Activated T-helper 1 cell treated with Interleukin-2 at 50 U/mL for 16 hours (primary cell): ENCODE measurements at regions not wholly inside any gene's neighbourhood (a gene's known extent, or its start where the extent isn't known, plus 50 kb on each side); places are given as distances from the start of the nearest gene placed in this dataset.

Experiments
- DNase-seq: peaks from one replicate; pipeline ENCODE4 v3.0.0-alpha.2; 2020; ENCODE audit warnings: low read depth

GRCh38 chr12:12016284-12017100 lies 54.2 kb upstream of the BCL2L14 start:
- DNase-seq, result no peak

- DNase-seq, result no peak
Measured at GRCh38 chr12:12017135-12017581, 53.6 kb upstream of the BCL2L14 start.

- no peak for DNase-seq
Measured at GRCh38 chr12:12017798-12018197, 52.9 kb upstream of the BCL2L14 start.

- DNase-seq, result no peak
Measured at GRCh38 chr12:12018454-12018853, 52.3 kb upstream of the BCL2L14 start.

GRCh38 chr12:12019881-12020280 lies 50.9 kb upstream of the BCL2L14 start:
- no peak for DNase-seq

- no peak for DNase-seq
Measured at GRCh38 chr12:12020762-12021161, 50.0 kb upstream of the BCL2L14 start.
